ENCODE measurements at regions not wholly inside any gene's neighbourhood (a gene's known extent, or its start where the extent isn't known, plus 50 kb on each side); places are given as distances from the start of the nearest gene placed in this dataset.

GRCh38 chr18:59086522-59086921 lies 53.2 kb upstream of the SEC11C start:
- no peak for DNase-seq (ENCODE audit: low read depth, low spot score)
- H3K27ac Mint-ChIP-seq (ENCODE audit: unreplicated experiment): no peak overlapping the region
- no peak overlapping the region for H3K4me3 Mint-ChIP-seq
- H3K4me1 Mint-ChIP-seq: peaks cover 11% of the 10 kb centered on the region
- TF ChIP-seq, protein P1, sequence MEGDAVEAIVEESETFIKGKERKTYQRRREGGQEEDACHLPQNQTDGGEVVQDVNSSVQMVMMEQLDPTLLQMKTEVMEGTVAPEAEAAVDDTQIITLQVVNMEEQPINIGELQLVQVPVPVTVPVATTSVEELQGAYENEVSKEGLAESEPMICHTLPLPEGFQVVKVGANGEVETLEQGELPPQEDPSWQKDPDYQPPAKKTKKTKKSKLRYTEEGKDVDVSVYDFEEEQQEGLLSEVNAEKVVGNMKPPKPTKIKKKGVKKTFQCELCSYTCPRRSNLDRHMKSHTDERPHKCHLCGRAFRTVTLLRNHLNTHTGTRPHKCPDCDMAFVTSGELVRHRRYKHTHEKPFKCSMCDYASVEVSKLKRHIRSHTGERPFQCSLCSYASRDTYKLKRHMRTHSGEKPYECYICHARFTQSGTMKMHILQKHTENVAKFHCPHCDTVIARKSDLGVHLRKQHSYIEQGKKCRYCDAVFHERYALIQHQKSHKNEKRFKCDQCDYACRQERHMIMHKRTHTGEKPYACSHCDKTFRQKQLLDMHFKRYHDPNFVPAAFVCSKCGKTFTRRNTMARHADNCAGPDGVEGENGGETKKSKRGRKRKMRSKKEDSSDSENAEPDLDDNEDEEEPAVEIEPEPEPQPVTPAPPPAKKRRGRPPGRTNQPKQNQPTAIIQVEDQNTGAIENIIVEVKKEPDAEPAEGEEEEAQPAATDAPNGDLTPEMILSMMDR (conservative IDR thresholded peaks at IDR 0.05): no peak
- no peaks in the 10 kb centered on the region for H3K36me3 Mint-ChIP-seq (ENCODE audit: low read depth)
- no peaks in the 10 kb centered on the region for H3K9me3 Mint-ChIP-seq
- peaks cover 10% of the 10 kb centered on the region for H3K27me3 Mint-ChIP-seq (ENCODE audit: low read depth)

DNA sequence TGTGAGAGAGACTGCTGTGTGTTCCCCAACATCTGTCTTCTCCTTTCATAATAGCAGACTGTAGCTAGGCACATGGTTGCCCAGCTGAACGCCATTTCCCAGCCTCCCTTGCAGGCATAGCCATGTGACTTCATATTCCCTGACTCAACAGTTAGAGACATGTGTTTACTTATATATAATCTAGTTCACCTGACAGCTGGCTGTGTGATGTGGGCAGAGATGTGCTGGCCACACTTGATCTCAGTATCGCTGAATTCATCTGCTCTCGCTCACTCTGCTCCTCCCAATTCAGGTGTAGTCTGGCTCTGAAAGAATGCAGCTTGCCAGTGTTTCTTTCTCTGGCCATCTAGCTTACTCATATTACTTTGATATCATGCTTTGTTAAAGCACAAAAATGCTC lies 52.3 kb upstream of the SEC11C start:
- Mint-ChIP-seq H3K27ac (ENCODE audit: unreplicated experiment) (no peak overlapping the region), H3K27me3 (ENCODE audit: low read depth) (peaks cover 10% of the 10 kb centered on the region), H3K4me1 (peaks cover 11% of the 10 kb centered on the region), H3K4me3 (no peak overlapping the region), H3K36me3 (ENCODE audit: low read depth) (no peaks in the 10 kb centered on the region), H3K9me3 (no peaks in the 10 kb centered on the region)
- TF ChIP-seq, protein P1 (conservative IDR thresholded peaks at IDR 0.05): no peak
- no peak for DNase-seq (ENCODE audit: low read depth, low spot score)

All from neural crest cell (in vitro differentiated cells).